Superior temporal gyrus (tissue), 1 donor: ENCODE measurements at regions not wholly inside any gene's neighbourhood (a gene's known extent, or its start where the extent isn't known, plus 50 kb on each side); places are given as distances from the start of the nearest gene placed in this dataset.
A peak's percentile ranks its signal among the peaks of the same experiment; 100 is the strongest.
"Not testable (repeated sequence)": the region's sequence is repeated elsewhere in the genome, so short reads cannot be mapped to it uniquely, and the experiment has no call there.

Experiments used
- DNase-seq: peaks from one replicate; pipeline ENCODE4 v3.0.0-alpha.2; 2016; ENCODE audit errors: extremely low spot score

GRCh38 chr7:76723928-76724327 is 96.8 kb upstream of the POMZP3 start:
- DNase-seq, result not testable (repeated sequence)

GRCh38 chr7:76716551-76716950 is 89.5 kb upstream of the POMZP3 start:
- not testable (repeated sequence) for DNase-seq

GRCh38 chr7:76712926-76713325 is 85.8 kb upstream of the POMZP3 start:
- DNase-seq, result not testable (repeated sequence)

GRCh38 chr7:76711648-76712047 is 84.6 kb upstream of the POMZP3 start:
- DNase-seq, result not testable (repeated sequence)

- not testable (repeated sequence) for DNase-seq
Observed at GRCh38 chr7:76709703-76710102, 82.6 kb upstream of the POMZP3 start.

GRCh38 chr7:76708446-76708845 is 81.4 kb upstream of the POMZP3 start:
- DNase-seq, result not testable (repeated sequence)

- not testable (repeated sequence) for DNase-seq
Observed at GRCh38 chr7:76703815-76704214, 76.7 kb upstream of the POMZP3 start.

GRCh38 chr7:76686277-76686676 is 59.2 kb upstream of the POMZP3 start:
- not testable (repeated sequence) for DNase-seq

GRCh38 chr7:76684737-76685136 is 57.7 kb upstream of the POMZP3 start:
- DNase-seq, result not testable (repeated sequence)

GRCh38 chr7:76683631-76684030 is 56.6 kb upstream of the POMZP3 start:
- not testable (repeated sequence) for DNase-seq

- peak; percentile 45 for DNase-seq
Observed at GRCh38 chr7:76681810-76682209, 54.7 kb upstream of the POMZP3 start.

- DNase-seq, result not testable (repeated sequence)
Observed at GRCh38 chr7:76679174-76679573, 52.1 kb upstream of the POMZP3 start.

- DNase-seq, result not testable (repeated sequence)
Observed at GRCh38 chr7:76678500-76678899, 51.4 kb upstream of the POMZP3 start.

- not testable (repeated sequence) for DNase-seq
Observed at GRCh38 chr7:76676890-76677289, 49.8 kb upstream of the POMZP3 start.
